ENCODE measurements at regions not wholly inside any gene's neighbourhood (a gene's known extent, or its start where the extent isn't known, plus 50 kb on each side); places are given as distances from the start of the nearest gene placed in this dataset.

DNA sequence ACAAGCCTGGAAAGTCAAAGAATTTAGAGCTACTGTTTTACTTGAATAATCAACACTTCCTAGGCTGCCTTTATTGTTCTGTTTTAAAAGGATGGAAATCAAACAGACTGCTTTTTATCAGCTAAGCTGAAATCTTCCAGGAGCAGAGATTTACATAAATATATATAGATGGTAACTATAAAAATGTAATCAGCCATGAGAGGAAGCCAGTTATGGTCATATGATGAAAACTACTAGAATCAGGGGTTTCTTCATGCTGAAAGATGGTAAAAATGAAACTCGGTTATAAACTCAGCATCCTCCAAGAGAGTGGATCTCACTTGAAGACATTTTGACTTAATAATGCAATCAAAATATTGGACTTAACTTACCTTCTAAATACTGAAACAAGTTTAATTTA is 413.0 kb downstream of the GXYLT1 start:
- DNase-seq = no peak
- Histone ChIP-seq H3K9me3 (no peaks in the 10 kb centered on the region), H3K27ac (no peak overlapping the region), H3K4me1 (no peaks in the 10 kb centered on the region), H3K4me3 (no peak overlapping the region), H3K27me3 (ENCODE audit: insufficient read depth in 3 of 3, low read length in 2 of 3) (no peaks in the 10 kb centered on the region), H3K36me3 (ENCODE audit: insufficient read depth in 1 of 2, low read depth in 1 of 2) (no peaks in the 10 kb centered on the region)
- 83 to 93% (median 90%) methylated on average over 1 of the region's 1 CpG for WGBS, 3 donors
- TF ChIP-seq, protein P1, sequence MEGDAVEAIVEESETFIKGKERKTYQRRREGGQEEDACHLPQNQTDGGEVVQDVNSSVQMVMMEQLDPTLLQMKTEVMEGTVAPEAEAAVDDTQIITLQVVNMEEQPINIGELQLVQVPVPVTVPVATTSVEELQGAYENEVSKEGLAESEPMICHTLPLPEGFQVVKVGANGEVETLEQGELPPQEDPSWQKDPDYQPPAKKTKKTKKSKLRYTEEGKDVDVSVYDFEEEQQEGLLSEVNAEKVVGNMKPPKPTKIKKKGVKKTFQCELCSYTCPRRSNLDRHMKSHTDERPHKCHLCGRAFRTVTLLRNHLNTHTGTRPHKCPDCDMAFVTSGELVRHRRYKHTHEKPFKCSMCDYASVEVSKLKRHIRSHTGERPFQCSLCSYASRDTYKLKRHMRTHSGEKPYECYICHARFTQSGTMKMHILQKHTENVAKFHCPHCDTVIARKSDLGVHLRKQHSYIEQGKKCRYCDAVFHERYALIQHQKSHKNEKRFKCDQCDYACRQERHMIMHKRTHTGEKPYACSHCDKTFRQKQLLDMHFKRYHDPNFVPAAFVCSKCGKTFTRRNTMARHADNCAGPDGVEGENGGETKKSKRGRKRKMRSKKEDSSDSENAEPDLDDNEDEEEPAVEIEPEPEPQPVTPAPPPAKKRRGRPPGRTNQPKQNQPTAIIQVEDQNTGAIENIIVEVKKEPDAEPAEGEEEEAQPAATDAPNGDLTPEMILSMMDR (IDR thresholded peaks at IDR 0.05) = no peak
- ATAC-seq = no peak
- intact Hi-C loops (cut with DNase I) = no loop called here

DNA sequence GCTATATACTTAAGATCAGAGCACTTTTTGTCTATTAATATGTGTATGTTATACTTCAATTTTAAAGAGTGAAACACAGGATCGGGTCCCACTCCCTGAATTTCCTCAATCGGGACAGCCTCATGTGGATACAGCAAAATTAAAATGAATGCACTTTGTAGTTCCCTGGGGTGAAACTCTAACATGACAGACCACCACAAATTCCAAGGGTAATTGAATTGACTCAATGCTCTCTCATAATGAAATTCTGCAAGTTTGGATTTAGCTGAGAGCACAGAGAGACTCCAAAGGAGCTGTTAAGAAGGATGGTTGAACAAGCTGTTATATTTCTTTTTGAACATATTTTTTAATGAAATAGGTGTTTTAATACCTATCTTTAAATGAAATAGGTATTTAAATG is 413.6 kb downstream of the GXYLT1 start:
- TF ChIP-seq, protein P1 (IDR thresholded peaks at IDR 0.05) = no peak
- no peak for DNase-seq
- Histone ChIP-seq H3K27ac (no peak overlapping the region), H3K27me3 (ENCODE audit: insufficient read depth in 3 of 3, low read length in 2 of 3) (no peaks in the 10 kb centered on the region), H3K9me3 (no peaks in the 10 kb centered on the region), H3K36me3 (ENCODE audit: insufficient read depth in 1 of 2, low read depth in 1 of 2) (no peaks in the 10 kb centered on the region), H3K4me1 (no peaks in the 10 kb centered on the region), H3K4me3 (no peak overlapping the region)
- 72 to 82% (median 75%) methylated on average over 2 of the region's 2 CpGs for WGBS, 3 donors
- ATAC-seq = no peak
- intact Hi-C loops (cut with DNase I) = no loop called here

DNA sequence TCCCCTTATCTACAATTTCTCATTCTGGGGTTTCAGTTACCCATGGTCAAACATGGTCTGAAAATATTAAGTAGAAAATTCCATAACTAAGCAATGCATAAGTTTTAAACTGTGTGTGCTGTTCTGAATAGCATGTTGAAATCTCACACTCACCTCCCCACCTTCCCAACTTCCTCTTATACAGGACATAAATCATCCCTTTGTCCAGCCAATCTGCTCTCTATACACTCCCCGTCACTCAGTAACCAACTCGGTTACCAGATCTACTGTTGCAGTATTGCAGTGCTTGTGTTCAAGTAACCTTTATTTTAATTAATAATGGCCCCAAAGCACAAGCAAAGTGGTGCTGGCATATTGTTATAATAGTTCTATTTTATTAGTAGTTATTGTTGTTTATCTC is 420.5 kb downstream of the GXYLT1 start:
- intact Hi-C loops (cut with DNase I) = no loop called here
- no peaks in the 10 kb centered on the region for H3K27me3 ChIP-seq (ENCODE audit: insufficient read depth in 3 of 3, low read length in 2 of 3)

DNA sequence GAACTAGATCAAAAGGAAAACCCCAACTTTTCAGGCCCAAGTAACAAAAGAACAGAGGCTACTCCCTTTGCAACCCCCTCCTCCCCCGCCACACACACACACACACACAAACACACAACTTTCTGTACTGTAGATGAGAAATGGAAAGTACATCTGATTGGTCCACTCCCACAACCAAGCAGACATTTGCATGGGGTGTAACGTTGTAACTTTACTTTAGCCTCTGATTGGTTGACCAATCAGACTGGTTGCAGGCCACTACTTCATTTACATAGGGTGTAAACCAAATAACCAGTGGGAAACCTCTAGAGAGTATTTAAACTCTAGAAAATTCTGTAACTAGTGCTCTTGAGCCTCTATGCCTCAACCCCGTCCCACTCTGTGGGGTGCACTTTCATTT is 425.5 kb downstream of the GXYLT1 start:
- ATAC-seq (no peak), DNase-seq (no peak)
- H3K4me1 ChIP-seq = no peaks in the 10 kb centered on the region
- no peak overlapping the region for H3K27ac ChIP-seq
- H3K27me3 ChIP-seq (ENCODE audit: insufficient read depth in 3 of 3, low read length in 2 of 3) = no peaks in the 10 kb centered on the region
- TF ChIP-seq, protein P1 (IDR thresholded peaks at IDR 0.05) = no peak
- WGBS, 3 donors = 66 to 79% (median 74%) methylated on average over 3 of the region's 3 CpGs
- H3K36me3 ChIP-seq (ENCODE audit: insufficient read depth in 1 of 2, low read depth in 1 of 2) = no peaks in the 10 kb centered on the region
- no peak overlapping the region for H3K4me3 ChIP-seq
- intact Hi-C loops (cut with DNase I) = no loop called here
- H3K9me3 ChIP-seq = no peaks in the 10 kb centered on the region

More for the DNA sequence above, 420.5 kb downstream of the GXYLT1 start:
- ATAC-seq (no peak), DNase-seq (no peak)
- H3K36me3 ChIP-seq (ENCODE audit: insufficient read depth in 1 of 2, low read depth in 1 of 2) = no peaks in the 10 kb centered on the region
- TF ChIP-seq, protein P1 (IDR thresholded peaks at IDR 0.05) = no peak
- no peaks in the 10 kb centered on the region for H3K9me3 ChIP-seq
- WGBS, 3 donors = 53 to 61% (median 60%) methylated on average over 2 of the region's 2 CpGs
- no peaks in the 10 kb centered on the region for H3K4me1 ChIP-seq
- no peak overlapping the region for H3K4me3 ChIP-seq
- H3K27ac ChIP-seq = no peak overlapping the region

DNA sequence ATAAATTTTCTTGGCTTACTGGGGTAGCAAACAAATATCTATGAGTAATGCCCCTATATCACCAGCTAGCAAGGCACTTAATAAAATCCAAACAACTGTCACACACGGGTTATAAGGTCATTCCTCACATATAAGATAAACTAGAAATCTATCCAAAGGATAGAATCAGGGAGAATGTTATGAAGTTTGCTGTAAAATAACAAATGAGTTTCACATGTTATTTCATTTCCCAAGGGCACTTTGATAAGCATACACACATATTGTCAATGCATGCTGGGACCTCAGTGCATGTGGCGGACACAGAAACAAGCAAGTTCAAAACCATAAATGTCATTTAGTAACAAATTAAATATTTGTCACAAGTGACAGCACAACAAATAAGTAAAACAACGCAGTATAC is 429.4 kb downstream of the GXYLT1 start:
- WGBS, 3 donors = 70 to 79% (median 71%) methylated on average over 3 of the region's 3 CpGs
- no peak for ATAC-seq
- no peaks in the 10 kb centered on the region for H3K9me3 ChIP-seq
- H3K27ac ChIP-seq = no peak overlapping the region
- H3K27me3 ChIP-seq (ENCODE audit: insufficient read depth in 3 of 3, low read length in 2 of 3) = no peaks in the 10 kb centered on the region
- no peak for DNase-seq
- H3K36me3 ChIP-seq (ENCODE audit: insufficient read depth in 1 of 2, low read depth in 1 of 2) = no peaks in the 10 kb centered on the region
- H3K4me3 ChIP-seq = no peak overlapping the region
- TF ChIP-seq, protein P1 (IDR thresholded peaks at IDR 0.05) = no peak
- intact Hi-C loops (cut with DNase I) = no loop called here
- no peaks in the 10 kb centered on the region for H3K4me1 ChIP-seq

Data from psoas muscle (tissue), 7 donors.